K562 (cell line): ENCODE measurements at regions not wholly inside any gene's neighbourhood (a gene's known extent, or its start where the extent isn't known, plus 50 kb on each side); places are given as distances from the start of the nearest gene placed in this dataset.

Source experiments
- ATAC-seq: fragments of 200-7000 bp; cut with Tn5 transposase; 3 replicates; pipeline ENCODE4 v1.9.1; 2020; ENCODE audit warnings: moderate library complexity
- BruUV-seq: library from RNA; stranded (reverse); fragments of 400-500 nt; replicated peaks from 2 replicates; lab custom pipeline; 2021; lab: Mats Ljungman, UMichigan
- CTCF ChIA-PET: fragments of 300-600 bp; formaldehyde crosslinking; extraction: SDS; loops from one replicate; lab custom pipeline; 2021; ENCODE audit warnings: low intra/inter-chr PET ratio; lab: Yijun Ruan, JAX
- POLR2A ChIA-PET: fragments of 300-600, 350-650 bp; sonication (Branson Sonifier 250); formaldehyde crosslinking; extraction: SDS; loops from one replicate; lab custom pipeline; 2021; ENCODE audit warnings: antibody characterized with exemption, inconsistent platforms; lab: Yijun Ruan, JAX
- DNase-seq, 4 experiments: peaks; one replicate each; pipeline versions ENCODE4 v3.0.0 to v3.0.0-alpha.2; 2011 to 2018; ENCODE audit warnings: low spot score in 3 of 4, mixed read lengths in 3 of 4; ENCODE audit errors: extremely low read depth in 1 of 4
- FAIRE-seq: peaks from 2 replicates; lab custom pipeline; 2011; peaks lifted over from hg19 to GRCh38; lab: Jason Lieb, UNC
- H2AFZ ChIP-seq: 2 replicates; pipeline ENCODE4 v1.6.0; 2011; ENCODE audit warnings: low read depth, low read length, control low read depth, inconsistent platforms
- H3K27ac ChIP-seq: fragments of 200-600 bp; 3 replicates; pipeline ENCODE4 v1.8.0; 2011; ENCODE audit warnings: low read depth, mild to moderate bottlenecking, control low read depth, inconsistent platforms, low read length, moderate library complexity, mixed read lengths; ENCODE audit errors: extremely low read depth
- H3K27me3 ChIP-seq, 2 experiments: fragments of 300-600 bp in 1 of 2; 2 replicates in 1 of 2; 3 replicates in 1 of 2; pipeline versions ENCODE4 v1.6.0 to v1.8.0; 2011; ENCODE audit warnings: inconsistent platforms in 2 of 2, low read length in 2 of 2, mild to moderate bottlenecking in 1 of 2, mixed read lengths in 1 of 2, moderate library complexity in 1 of 2; ENCODE audit not compliant: control insufficient read depth in 2 of 2, insufficient read depth in 2 of 2
- H3K36me3 ChIP-seq: fragments of 300-600 bp; 3 replicates; pipeline ENCODE4 v1.8.0; 2011; ENCODE audit warnings: mild to moderate bottlenecking, low read length, inconsistent platforms; ENCODE audit not compliant: control insufficient read depth, insufficient read depth
- H3K4me1 ChIP-seq, 2 experiments: fragments of 200-600 bp in 1 of 2; replicated peaks in 1 of 2; 2 replicates in 1 of 2; 3 replicates in 1 of 2; pipeline versions ENCODE4 v1.5.1 to v1.8.0; 2011; ENCODE audit warnings: inconsistent platforms in 2 of 2, low read length in 2 of 2, mild to moderate bottlenecking in 1 of 2, mixed read lengths in 1 of 2, moderate library complexity in 1 of 2; ENCODE audit not compliant: control insufficient read depth in 2 of 2, insufficient read depth in 2 of 2
- H3K4me2 ChIP-seq: 2 replicates; pipeline ENCODE4 v1.6.1; 2011; ENCODE audit warnings: low read length, control low read depth, inconsistent platforms, mixed read lengths; ENCODE audit not compliant: insufficient read depth
- H3K4me3 ChIP-seq: fragments of 200-600 bp; sonication (generic), shearing (Covaris generic); 2 replicates; pipeline ENCODE4 v1.5.1; 2016; ENCODE audit warnings: control low read depth, inconsistent platforms
- H3K79me2 ChIP-seq: fragments of 200-600 bp; 3 replicates; pipeline ENCODE4 v1.8.0; 2011; ENCODE audit warnings: low read length, inconsistent platforms; ENCODE audit not compliant: control insufficient read depth, insufficient read depth
- H3K9ac ChIP-seq, 2 experiments: 2 replicates each; pipeline versions ENCODE4 v1.6.0 to v1.6.1; 2011; ENCODE audit warnings: low read depth in 2 of 2, low read length in 2 of 2, control low read depth in 1 of 2, inconsistent platforms in 1 of 2, mild to moderate bottlenecking in 1 of 2, mixed read lengths in 1 of 2; ENCODE audit not compliant: insufficient read depth in 1 of 2
- H3K9me1 ChIP-seq: one replicate; pipeline ENCODE4 v1.6.0; 2011; ENCODE audit warnings: inconsistent platforms, mild to moderate bottlenecking, low read length, moderate library complexity; ENCODE audit not compliant: control insufficient read depth, insufficient read depth
- H3K9me3 ChIP-seq: replicated peaks from 2 replicates; pipeline ENCODE4 v1.5.1; 2011; ENCODE audit warnings: low read depth, low read length, inconsistent platforms; ENCODE audit not compliant: control insufficient read depth, insufficient read depth
- H4K20me1 ChIP-seq: replicated peaks from 2 replicates; pipeline ENCODE4 v1.6.1; 2011; ENCODE audit warnings: low read length, inconsistent platforms, mixed read lengths; ENCODE audit not compliant: control insufficient read depth, insufficient read depth
- CEBPZ ChIP-seq: fragments of 150-350 bp; IDR thresholded peaks from 2 replicates; pipeline ENCODE4 v1.6.1; 2014; ENCODE audit warnings: low read depth, mild to moderate bottlenecking, low read length, borderline replicate concordance
- CUX1 ChIP-seq: fragments of 200-800 bp; sonication (Bioruptor generic); IDR thresholded peaks from 2 replicates; pipeline ENCODE4 v1.6.1; 2016; ENCODE audit warnings: missing genetic modification characterization, missing compliant biosample characterization
- HDAC6 ChIP-seq: IDR thresholded peaks from 2 replicates; pipeline ENCODE4 v1.6.1; 2012; ENCODE audit warnings: low read depth, mild to moderate bottlenecking, control low read depth, inconsistent platforms, low read length, moderate library complexity
- NR0B1 ChIP-seq: fragments of 450-650 bp; IDR thresholded peaks from one replicate; pipeline ENCODE4 v1.6.1; 2018; ENCODE audit warnings: mild to moderate bottlenecking, moderate library complexity; ENCODE audit not compliant: partially characterized antibody
- OTX1 ChIP-seq: fragments of 450-650 bp; formaldehyde crosslinking; IDR thresholded peaks from 2 replicates; pipeline ENCODE4 v1.4.0; 2022; ENCODE audit warnings: mild to moderate bottlenecking
- PPARD ChIP-seq: fragments of 250-450 bp; sonication (Bioruptor Pico); IDR thresholded peaks from 2 replicates; pipeline ENCODE4 v1.8.0; 2022; ENCODE audit warnings: inconsistent platforms, mild to moderate bottlenecking, moderate library complexity
- RBM14 ChIP-seq: fragments of 200-400 bp; formaldehyde crosslinking; IDR thresholded peaks from 2 replicates; pipeline ENCODE4 v1.6.1; 2018; ENCODE audit warnings: low read depth, mild to moderate bottlenecking, low read length, moderate library complexity, borderline replicate concordance; ENCODE audit not compliant: insufficient read depth
- ZNF12 ChIP-seq: sonication (generic); formaldehyde crosslinking; IDR thresholded peaks from 2 replicates; pipeline ENCODE4 v1.4.0; 2020; ENCODE audit warnings: mild to moderate bottlenecking, missing genetic modification reagents
- ZNF668 ChIP-seq: fragments of 250-450 bp; sonication (Bioruptor Pico); IDR thresholded peaks from 2 replicates; pipeline ENCODE4 v1.8.0; 2022; ENCODE audit warnings: mild to moderate bottlenecking, inconsistent platforms
- WGBS: fragments of 100-300 bp; shearing (Covaris generic); methylation state at CpG from one replicate; pipeline ENCODE4 v1.1.6; 2016; ENCODE audit warnings: low coverage, mixed read lengths; ENCODE audit not compliant: insufficient coverage; ENCODE audit errors: missing lambda C conversion rate; 5-methylcytosine and 5-hydroxymethylcytosine counted together
- in situ Hi-C: fragments of 300-500 bp; cut with MboI; formaldehyde crosslinking; loops from 4 replicates; pipeline ENCODE4 v1.15.0; 2018; ENCODE audit warnings: inconsistent platforms, mixed read lengths
- intact Hi-C: fragments of 100-400 bp; cut with micrococcal nuclease; formaldehyde crosslinking; loops from 2 replicates; pipeline ENCODE4 v1.14.2; 2022

GRCh38 chr6:98056955-98057354, 773.9 kb upstream of the MMS22L start:
- WGBS: 0% methylated on average over 5 of the region's 5 CpGs
- CTCF ChIA-PET: no interaction called here
- Histone ChIP-seq H3K27me3 (no peaks in the 10 kb centered on the region), H3K4me2 (no peak overlapping the region), H4K20me1 (no peaks in the 10 kb centered on the region), H2AFZ (no peak overlapping the region), H3K79me2 (no peaks in the 10 kb centered on the region)
- DNase-seq: no peak
- no TSS peak for BruUV-seq
- TF ChIP-seq CUX1 (CRISPR knock-in tag) (no peak), PPARD (no peak), NR0B1 (no peak), HDAC6 (no peak), ZNF668 (CRISPR knock-in tag) (no peak), RBM14 (no peak), ZNF12 (CRISPR knock-in tag) (no peak), CEBPZ (no peak), OTX1 (CRISPR knock-in tag) (no peak)
- TF ChIP-seq, all 486 proteins: peak for 0
- no peak overlapping the region for H3K27ac ChIP-seq
- no peak overlapping the region for H3K4me3 ChIP-seq
- H3K9me3 ChIP-seq: no peaks in the 10 kb centered on the region
- H3K9me1 ChIP-seq: no peaks in the 10 kb centered on the region
- ATAC-seq (no peak), FAIRE-seq (no peak)
- H3K4me1 ChIP-seq: no peaks in the 10 kb centered on the region
- no peak overlapping the region for H3K9ac ChIP-seq
- intact Hi-C loops: no loop called here
- H3K36me3 ChIP-seq: no peaks in the 10 kb centered on the region
- POLR2A ChIA-PET: no interaction called here
- in situ Hi-C loops: no loop called here
